ENCODE measurements at regions not wholly inside any gene's neighbourhood (a gene's known extent, or its start where the extent isn't known, plus 50 kb on each side); places are given as distances from the start of the nearest gene placed in this dataset.
A peak's percentile ranks its signal among the peaks of the same experiment; 100 is the strongest.
"Not testable (repeated sequence)": the region's sequence is repeated elsewhere in the genome, so short reads cannot be mapped to it uniquely, and the experiment has no call there.

GRCh38 chr11:81246941-81247340, 1486.7 kb downstream of the FAM181B start:
- Mint-ChIP-seq H3K4me1 (no peaks in the 10 kb centered on the region), H3K27ac (no peak overlapping the region), H3K9me3 (no peaks in the 10 kb centered on the region), H3K36me3 (ENCODE audit: low read depth) (no peaks in the 10 kb centered on the region), H3K27me3 (ENCODE audit: low read depth, poor library complexity) (peaks cover 10% of the 10 kb centered on the region), H3K4me3 (no peak overlapping the region)
- TF ChIP-seq, protein P1, sequence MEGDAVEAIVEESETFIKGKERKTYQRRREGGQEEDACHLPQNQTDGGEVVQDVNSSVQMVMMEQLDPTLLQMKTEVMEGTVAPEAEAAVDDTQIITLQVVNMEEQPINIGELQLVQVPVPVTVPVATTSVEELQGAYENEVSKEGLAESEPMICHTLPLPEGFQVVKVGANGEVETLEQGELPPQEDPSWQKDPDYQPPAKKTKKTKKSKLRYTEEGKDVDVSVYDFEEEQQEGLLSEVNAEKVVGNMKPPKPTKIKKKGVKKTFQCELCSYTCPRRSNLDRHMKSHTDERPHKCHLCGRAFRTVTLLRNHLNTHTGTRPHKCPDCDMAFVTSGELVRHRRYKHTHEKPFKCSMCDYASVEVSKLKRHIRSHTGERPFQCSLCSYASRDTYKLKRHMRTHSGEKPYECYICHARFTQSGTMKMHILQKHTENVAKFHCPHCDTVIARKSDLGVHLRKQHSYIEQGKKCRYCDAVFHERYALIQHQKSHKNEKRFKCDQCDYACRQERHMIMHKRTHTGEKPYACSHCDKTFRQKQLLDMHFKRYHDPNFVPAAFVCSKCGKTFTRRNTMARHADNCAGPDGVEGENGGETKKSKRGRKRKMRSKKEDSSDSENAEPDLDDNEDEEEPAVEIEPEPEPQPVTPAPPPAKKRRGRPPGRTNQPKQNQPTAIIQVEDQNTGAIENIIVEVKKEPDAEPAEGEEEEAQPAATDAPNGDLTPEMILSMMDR (IDR thresholded peaks at IDR 0.05), result no peak
- no peak for DNase-seq

GRCh38 chr11:81245791-81246190, 1487.9 kb downstream of the FAM181B start:
- Mint-ChIP-seq H3K4me3 (no peak overlapping the region), H3K9me3 (no peaks in the 10 kb centered on the region), H3K27me3 (ENCODE audit: low read depth, poor library complexity) (peaks cover 13% of the 10 kb centered on the region), H3K27ac (no peak overlapping the region), H3K4me1 (no peaks in the 10 kb centered on the region), H3K36me3 (ENCODE audit: low read depth) (no peaks in the 10 kb centered on the region)
- TF ChIP-seq, protein P1 (IDR thresholded peaks at IDR 0.05), result no peak
- DNase-seq, result no peak

GRCh38 chr11:81241672-81242275, 1491.9 kb downstream of the FAM181B start:
- Mint-ChIP-seq H3K27ac (no peak overlapping the region), H3K36me3 (ENCODE audit: low read depth) (no peaks in the 10 kb centered on the region), H3K27me3 (ENCODE audit: low read depth, poor library complexity) (peaks cover 4% of the 10 kb centered on the region), H3K4me3 (no peak overlapping the region), H3K4me1 (no peaks in the 10 kb centered on the region), H3K9me3 (no peaks in the 10 kb centered on the region)
- DNase-seq, result no peak
- TF ChIP-seq, protein P1 (IDR thresholded peaks at IDR 0.05), result no peak

GRCh38 chr11:81237139-81237538, 1496.5 kb downstream of the FAM181B start:
- H3K36me3 Mint-ChIP-seq (ENCODE audit: low read depth), result no peaks in the 10 kb centered on the region
- peak; percentile 4 for DNase-seq
- no peak overlapping the region for H3K27ac Mint-ChIP-seq
- no peaks in the 10 kb centered on the region for H3K9me3 Mint-ChIP-seq
- H3K4me1 Mint-ChIP-seq, result no peaks in the 10 kb centered on the region
- no peak overlapping the region for H3K4me3 Mint-ChIP-seq
- TF ChIP-seq, protein P1 (IDR thresholded peaks at IDR 0.05), result peak; percentile 64
- H3K27me3 Mint-ChIP-seq (ENCODE audit: low read depth, poor library complexity), result peaks cover 4% of the 10 kb centered on the region

DNA sequence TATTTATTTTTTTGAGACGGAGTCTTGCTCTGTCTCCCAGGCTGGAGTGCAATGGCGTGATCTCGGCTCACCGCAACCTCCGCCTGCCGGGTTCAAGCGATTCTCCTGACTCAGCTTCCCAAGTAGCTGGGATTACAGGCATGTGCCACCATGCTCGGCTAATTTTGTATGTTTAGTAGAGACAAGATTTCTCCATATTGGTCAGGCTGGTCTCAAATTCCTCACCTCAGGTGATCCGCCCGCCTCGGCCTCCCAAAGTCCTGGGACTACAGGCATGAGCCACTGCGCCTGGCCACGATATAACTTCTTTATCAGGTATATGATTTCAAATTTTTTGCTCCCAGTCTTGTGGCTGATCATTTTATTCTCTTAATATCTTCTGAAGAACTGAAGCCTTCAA, 1506.3 kb downstream of the FAM181B start:
- H3K27ac Mint-ChIP-seq; H3K36me3 Mint-ChIP-seq (ENCODE audit: low read depth); H3K4me1 Mint-ChIP-seq; H3K4me3 Mint-ChIP-seq; DNase-seq; H3K27me3 Mint-ChIP-seq (ENCODE audit: low read depth, poor library complexity); H3K9me3 Mint-ChIP-seq: not testable (repeated sequence)

DNA sequence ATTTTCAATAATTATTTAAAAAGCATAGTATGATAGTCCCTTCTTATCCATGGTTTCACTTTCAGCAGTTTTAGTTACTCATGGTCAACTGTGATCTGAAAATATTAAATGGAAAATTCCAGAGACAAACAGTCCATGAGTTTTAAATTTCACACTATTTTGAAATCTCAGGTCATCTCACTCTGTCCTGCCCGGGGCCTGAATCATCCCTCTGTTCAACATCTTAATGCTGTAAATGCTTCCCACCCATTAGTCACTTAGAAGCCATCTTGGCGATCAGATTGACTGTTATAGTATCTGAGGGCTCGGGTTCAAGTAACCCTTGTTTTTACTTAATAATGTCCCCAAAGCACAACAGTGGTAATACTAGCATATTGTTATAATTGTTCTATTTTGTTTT, 1509.3 kb downstream of the FAM181B start:
- Mint-ChIP-seq H3K27ac (no peak overlapping the region), H3K4me3 (no peak overlapping the region), H3K36me3 (ENCODE audit: low read depth) (no peaks in the 10 kb centered on the region), H3K4me1 (no peaks in the 10 kb centered on the region), H3K9me3 (no peaks in the 10 kb centered on the region), H3K27me3 (ENCODE audit: low read depth, poor library complexity) (no peaks in the 10 kb centered on the region)
- DNase-seq, result no peak
- TF ChIP-seq, protein P1 (IDR thresholded peaks at IDR 0.05), result no peak

All from nephron progenitor cell (in vitro differentiated cells).